ENCODE measurements at regions not wholly inside any gene's neighbourhood (a gene's known extent, or its start where the extent isn't known, plus 50 kb on each side); places are given as distances from the start of the nearest gene placed in this dataset.

GRCh38 chr6:1146500-1146899 is 165.4 kb upstream of the FOXQ1 start:
- H3K79me2 ChIP-seq (ENCODE audit: control insufficient read depth, insufficient read depth, low read length) = no peaks in the 10 kb centered on the region
- ChIA-PET POLR2A (no interaction called here), CTCF (no interaction called here), SMC1A (ENCODE audit: uncharacterized antibody, unreplicated experiment) (no interaction called here), RAD21 (ENCODE audit: unreplicated experiment) (no interaction called here)
- intact Hi-C loops (cut with micrococcal nuclease; ENCODE audit: unreplicated experiment) = no loop called here
- no peaks in the 10 kb centered on the region for H3K4me1 ChIP-seq (ENCODE audit: control insufficient read depth, insufficient read depth, low read length)
- H3K4me3 ChIP-seq = no peak overlapping the region
- in situ Hi-C loops (cut with MboI) = no loop called here
- TF ChIP-seq SREBF2 (IDR thresholded peaks at IDR 0.05; ENCODE audit: low read length) (no peak), SIX5 (IDR thresholded peaks at IDR 0.05; ENCODE audit: low read depth, low read length, severe bottlenecking) (no peak), CHD1 (IDR thresholded peaks at IDR 0.05; ENCODE audit: low read depth, low read length) (no peak), POLR2AphosphoS5 (IDR thresholded peaks at IDR 0.05; ENCODE audit: low read length) (no peak), CBFB (IDR thresholded peaks at IDR 0.05; ENCODE audit: low read depth) (no peak), SPI1 (IDR thresholded peaks at IDR 0.05; ENCODE audit: borderline replicate concordance, insufficient read depth, low read depth, low read length) (no peak), ZSCAN29 (IDR thresholded peaks at IDR 0.05) (no peak), TBL1XR1 (IDR thresholded peaks at IDR 0.05; ENCODE audit: low read depth, low read length) (no peak), ELK1 (IDR thresholded peaks at IDR 0.05; ENCODE audit: low read depth, low read length) (no peak), ZBTB40 (IDR thresholded peaks at IDR 0.05; ENCODE audit: borderline replicate concordance) (no peak), STAT1 (conservative IDR thresholded peaks at IDR 0.05) (no peak), TCF7 (IDR thresholded peaks at IDR 0.05; ENCODE audit: borderline replicate concordance) (no peak)
- DNase-seq (ENCODE audit: low read depth, low spot score) = no peak
- H3K9ac ChIP-seq (ENCODE audit: control insufficient read depth, insufficient read depth, low read length) = no peak overlapping the region
- H3K4me2 ChIP-seq (ENCODE audit: control insufficient read depth, insufficient read depth) = no peak overlapping the region
- H3K36me3 ChIP-seq (ENCODE audit: control insufficient read depth in 2 of 2, insufficient read depth in 2 of 2, low read length in 1 of 2) = no peaks in the 10 kb centered on the region
- no peak overlapping the region for H2AFZ ChIP-seq (ENCODE audit: control insufficient read depth, low read depth, low read length)
- no peak for FAIRE-seq
- no peaks in the 10 kb centered on the region for H3K9me3 ChIP-seq (replicated peaks; ENCODE audit: control insufficient read depth, insufficient read depth, low read length)
- BruUV-seq (replicated peaks) = no TSS peak
- no peaks in the 10 kb centered on the region; a peak in 1 of 4 replicates for H3K27me3 ChIP-seq (replicated peaks in 1 of 2; ENCODE audit: control insufficient read depth in 2 of 2, insufficient read depth in 2 of 2, low read length in 1 of 2)
- H4K20me1 ChIP-seq (ENCODE audit: control insufficient read depth, insufficient read depth) = no peaks in the 10 kb centered on the region
- H3K27ac ChIP-seq (ENCODE audit: control insufficient read depth, insufficient read depth) = no peak overlapping the region
- no peak for ATAC-seq

Measured in GM12878 (cell line).